HG03571 (cell line): ENCODE measurements at regions not wholly inside any gene's neighbourhood (a gene's known extent, or its start where the extent isn't known, plus 50 kb on each side); places are given as distances from the start of the nearest gene placed in this dataset.

Experiments
- ATAC-seq: cut with Tn5 transposase; IDR thresholded peaks from one replicate; pipeline ENCODE4 v1.9.1; 2021; ENCODE audit not compliant: unreplicated experiment

GRCh38 chr2:2682700-2683342 is 351.7 kb upstream of the MYT1L start:
- no peak for ATAC-seq

- ATAC-seq: no peak
These were observed 350.7 kb upstream of the MYT1L start for GRCh38 chr2:2681711-2682251.

DNA sequence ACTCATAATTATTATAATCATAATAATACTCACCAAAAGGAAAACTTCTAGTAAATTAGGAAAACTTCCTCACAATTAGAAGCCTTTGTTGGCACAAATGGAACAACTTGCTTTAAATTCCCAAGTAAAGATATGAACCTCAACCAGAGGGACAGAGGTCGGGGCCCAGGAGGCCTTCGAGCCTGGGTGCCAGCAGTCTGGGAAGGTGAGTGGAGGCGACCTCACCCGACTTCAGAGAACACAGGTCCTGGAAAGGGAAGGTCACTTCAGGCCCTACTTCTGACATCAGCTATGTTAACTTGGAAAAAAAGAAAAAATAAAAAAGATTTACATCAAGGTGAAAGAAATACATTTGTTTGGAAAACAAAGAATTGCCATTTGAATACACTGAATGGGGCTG is 350.0 kb upstream of the MYT1L start:
- ATAC-seq: no peak

- ATAC-seq: no peak
These were observed 343.8 kb upstream of the MYT1L start for GRCh38 chr2:2674831-2675230.

GRCh38 chr2:2673406-2673805 is 342.3 kb upstream of the MYT1L start:
- ATAC-seq: no peak

GRCh38 chr2:2672249-2672648 is 341.2 kb upstream of the MYT1L start:
- no peak for ATAC-seq

DNA sequence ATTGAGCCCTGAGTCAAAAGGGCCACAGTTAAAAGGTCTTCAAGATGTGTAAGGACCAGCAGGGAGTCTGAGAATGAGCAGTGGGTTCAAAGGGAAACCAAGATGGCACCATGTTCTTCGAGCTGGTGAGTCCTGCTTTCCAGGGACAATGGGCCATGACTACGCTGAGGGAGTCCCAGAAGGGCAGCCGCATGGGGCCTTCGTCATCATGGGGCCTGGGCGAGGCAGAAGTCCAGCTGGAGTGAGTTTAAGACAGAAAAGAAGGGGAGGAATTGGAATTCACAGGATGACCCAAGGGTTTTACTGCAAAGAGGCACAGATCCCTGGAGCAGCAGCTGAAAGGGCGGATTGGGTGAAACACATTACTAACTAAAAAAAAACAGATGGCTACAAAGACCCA is 340.8 kb upstream of the MYT1L start:
- ATAC-seq: no peak

DNA sequence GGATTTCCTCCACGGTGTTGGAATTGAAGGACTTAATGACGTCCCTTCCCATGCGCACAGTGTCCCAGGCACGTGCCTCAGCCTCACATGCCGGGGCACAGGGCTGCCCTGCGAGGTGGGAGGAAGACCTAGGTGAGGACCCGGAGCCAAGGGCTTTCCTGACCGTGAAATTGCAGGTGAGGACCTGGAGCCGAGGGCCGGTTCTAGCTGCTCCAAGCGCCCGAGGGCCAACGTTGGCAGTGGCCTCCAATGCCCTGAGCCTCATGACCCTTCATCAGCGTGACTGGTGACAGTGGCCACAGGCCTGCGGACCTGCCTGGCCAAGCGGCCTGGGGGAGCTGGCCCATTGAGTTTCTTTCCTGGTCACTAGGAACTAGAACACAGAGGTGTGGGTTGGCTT is 338.2 kb upstream of the MYT1L start:
- ATAC-seq: no peak

DNA sequence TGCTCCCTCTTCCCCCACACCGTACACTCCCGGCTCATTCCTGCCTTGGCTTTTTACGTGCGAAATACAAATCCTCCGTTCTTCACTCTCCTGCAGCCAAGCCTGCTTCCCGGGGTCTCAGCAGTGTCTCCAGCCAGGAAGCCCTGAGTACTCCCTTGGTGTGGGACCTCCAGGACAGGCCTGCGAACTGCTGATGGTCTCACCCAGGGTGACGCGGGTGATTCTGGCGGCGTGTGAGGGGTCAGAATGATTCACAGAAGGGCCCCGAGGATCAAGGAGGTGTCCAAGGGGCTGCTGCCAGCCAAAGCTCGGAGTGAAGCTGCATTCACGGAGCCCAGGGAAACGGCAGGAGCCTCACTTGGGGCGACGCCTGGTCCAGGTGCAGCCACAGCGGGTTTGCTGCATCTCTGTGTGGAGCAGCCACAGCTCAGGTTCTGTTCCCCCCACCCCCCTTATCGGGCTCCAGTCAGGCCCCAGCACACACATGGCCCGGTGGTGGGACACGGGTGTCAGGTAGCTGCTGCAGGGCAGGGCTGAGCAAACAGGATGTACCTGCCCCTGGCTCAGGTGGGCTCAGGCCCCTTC is 337.7 kb upstream of the MYT1L start:
- no peak for ATAC-seq

GRCh38 chr2:2667690-2668089 is 336.6 kb upstream of the MYT1L start:
- no peak for ATAC-seq

GRCh38 chr2:2665834-2666133 is 334.7 kb upstream of the MYT1L start:
- ATAC-seq: no peak

DNA sequence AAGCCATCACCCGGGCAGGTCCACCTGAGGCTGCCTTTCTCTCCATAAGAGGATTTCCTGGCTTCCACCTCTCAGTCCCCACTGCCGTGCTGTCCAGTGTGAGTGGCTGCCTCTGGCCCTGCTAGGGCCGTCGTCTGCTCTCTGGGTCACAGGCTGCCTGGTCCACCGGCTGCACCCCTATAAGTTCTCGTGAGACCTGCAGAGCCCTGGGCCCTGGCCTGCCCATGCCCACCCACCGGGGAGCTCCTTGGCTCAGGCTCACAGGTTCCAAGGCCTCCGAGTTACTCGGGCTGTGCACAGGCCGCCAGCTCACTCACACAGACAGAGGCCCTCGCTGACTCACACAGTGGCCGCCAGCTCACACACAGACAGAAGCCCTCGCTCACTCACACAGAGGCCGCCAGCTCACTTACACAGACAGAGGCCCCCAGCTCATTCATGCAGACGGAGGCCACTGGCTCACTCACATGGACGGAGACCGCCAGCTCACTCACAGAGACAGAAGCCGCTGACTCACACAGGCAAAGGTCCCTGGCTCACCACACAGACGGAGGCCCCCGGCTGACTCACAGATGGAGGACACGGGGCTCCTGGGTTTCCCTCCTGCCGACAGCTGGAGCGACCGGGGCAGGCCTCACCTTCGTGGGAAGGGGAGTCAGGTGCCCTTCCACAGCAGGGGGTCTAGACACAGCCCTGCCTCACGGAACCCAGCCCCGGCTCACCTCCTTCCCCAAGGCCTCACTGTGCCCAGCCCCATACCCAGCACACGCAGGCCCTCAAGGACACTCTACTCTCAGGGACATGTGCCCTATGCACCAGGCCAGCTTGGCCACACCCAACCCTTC is 334.1 kb upstream of the MYT1L start:
- ATAC-seq: no peak

DNA sequence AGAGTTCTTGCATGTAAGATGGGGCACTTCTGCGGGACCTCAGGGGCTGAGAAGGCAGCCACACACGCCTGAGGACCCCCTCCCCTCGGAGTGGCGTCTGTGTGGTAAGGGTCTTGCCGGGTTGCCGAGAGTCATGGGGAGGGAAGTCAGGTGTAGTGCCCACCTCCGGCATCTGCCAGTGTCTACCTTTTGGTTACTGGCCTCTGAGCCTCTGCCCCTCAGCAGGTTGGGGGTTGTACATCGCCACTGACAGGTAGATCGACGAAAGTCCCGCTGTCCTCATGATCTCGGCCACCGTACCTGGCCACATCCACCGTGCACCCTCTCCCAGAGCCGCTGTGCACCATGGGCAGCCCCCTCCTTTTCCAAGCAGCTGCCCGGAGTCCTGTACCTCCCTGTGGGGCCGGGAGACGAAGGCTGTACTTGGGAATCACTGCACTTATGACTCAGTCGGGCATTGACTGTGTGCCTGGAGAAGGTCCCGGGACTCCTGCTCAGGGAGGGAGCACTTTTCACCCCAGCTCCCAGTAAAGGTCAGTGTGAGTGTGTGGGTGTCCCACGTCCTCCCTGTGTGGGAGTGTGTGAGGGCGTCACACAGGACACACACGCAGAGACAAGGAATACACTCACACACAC is 332.4 kb upstream of the MYT1L start:
- ATAC-seq: no peak

GRCh38 chr2:2662847-2663356 is 331.8 kb upstream of the MYT1L start:
- no peak for ATAC-seq

DNA sequence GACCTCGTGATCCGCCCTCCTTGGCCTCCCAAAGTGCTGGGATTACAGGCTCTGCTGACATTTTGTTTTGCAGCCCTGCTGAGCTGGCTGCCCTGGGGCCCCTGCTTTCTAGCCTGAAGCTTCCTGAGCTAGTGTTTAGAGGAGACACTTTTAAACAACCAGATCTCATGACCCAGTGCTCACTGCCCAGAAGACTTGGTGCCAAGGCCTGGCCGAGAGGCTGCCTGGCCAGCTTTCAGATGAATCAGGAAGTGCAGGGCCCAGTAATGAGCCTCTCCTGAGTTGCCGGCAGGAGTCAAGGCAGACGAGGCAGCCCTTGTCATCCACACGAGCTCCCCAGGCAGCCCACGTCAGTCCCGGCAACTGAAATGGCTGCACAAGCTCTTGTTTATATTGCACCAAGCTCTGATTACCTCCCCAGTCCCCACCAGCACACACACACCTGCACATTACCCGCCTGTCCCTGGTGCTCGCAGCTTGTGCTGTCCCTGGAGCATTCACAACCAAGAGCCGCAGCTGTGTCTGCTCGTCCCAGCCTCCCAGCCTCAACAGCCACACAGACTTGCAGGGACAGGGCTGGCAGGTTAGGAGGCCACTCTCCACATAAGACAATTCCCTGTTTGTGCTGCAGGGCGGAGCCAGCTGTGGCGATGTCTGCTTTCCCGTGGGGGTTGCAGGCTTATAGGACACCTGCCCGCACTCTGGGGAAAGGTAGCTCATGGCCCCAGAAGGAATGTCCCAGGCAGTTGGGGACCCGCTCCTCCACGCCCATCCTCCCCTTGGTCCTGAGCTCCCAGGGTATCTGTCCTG is 331.2 kb upstream of the MYT1L start:
- ATAC-seq: no peak

- no peak for ATAC-seq
These were observed 329.8 kb upstream of the MYT1L start for GRCh38 chr2:2660789-2661355.

GRCh38 chr2:2657121-2657962 is 326.3 kb upstream of the MYT1L start:
- no peak for ATAC-seq

GRCh38 chr2:2656115-2657011 is 325.3 kb upstream of the MYT1L start:
- no peak for ATAC-seq
